Hepatocyte (in vitro differentiated cells): ENCODE measurements at regions not wholly inside any gene's neighbourhood (a gene's known extent, or its start where the extent isn't known, plus 50 kb on each side); places are given as distances from the start of the nearest gene placed in this dataset.

ENCODE experiments used
- DNase-seq: peaks from one replicate; pipeline ENCODE4 v3.0.0-alpha.2; 2016; ENCODE audit warnings: low spot score
- H2AFZ ChIP-seq: fragments of 200-600 bp; sonication (generic); 2 replicates; pipeline ENCODE4 v1.6.0; 2016; ENCODE audit warnings: antibody characterized with exemption, mild to moderate bottlenecking
- H3K27ac ChIP-seq: fragments of 200-600 bp; sonication (generic); 2 replicates; pipeline ENCODE4 v1.5.1; 2016; ENCODE audit warnings: mild to moderate bottlenecking
- H3K27me3 ChIP-seq: fragments of 200-600 bp; sonication (generic); 2 replicates; pipeline ENCODE4 v1.6.1; 2016
- H3K36me3 ChIP-seq: fragments of 200-600 bp; sonication (generic); replicated peaks from 2 replicates; pipeline ENCODE4 v1.5.1; 2016; ENCODE audit warnings: low read depth; ENCODE audit not compliant: insufficient read depth
- H3K4me1 ChIP-seq: fragments of 200-600 bp; sonication (generic); 2 replicates; pipeline ENCODE4 v1.5.1; 2016; ENCODE audit warnings: mild to moderate bottlenecking, moderate library complexity; ENCODE audit not compliant: insufficient read depth
- H3K4me2 ChIP-seq: fragments of 200-600 bp; sonication (generic); 2 replicates; pipeline ENCODE4 v1.6.0; 2016
- H3K4me3 ChIP-seq: fragments of 200-600 bp; sonication (generic); 2 replicates; pipeline ENCODE4 v1.5.1; 2016; ENCODE audit warnings: mild to moderate bottlenecking
- H3K79me2 ChIP-seq: fragments of 200-600 bp; sonication (generic); 2 replicates; pipeline ENCODE4 v1.6.0; 2017; ENCODE audit warnings: mild to moderate bottlenecking
- H3K9me2 ChIP-seq: fragments of 200-600 bp; sonication (generic); replicated peaks from 2 replicates; pipeline ENCODE4 v1.6.0; 2017; ENCODE audit warnings: mild to moderate bottlenecking; ENCODE audit not compliant: insufficient read depth
- H3K9me3 ChIP-seq: fragments of 200-600 bp; sonication (generic); 2 replicates; pipeline ENCODE4 v1.5.1; 2016; ENCODE audit warnings: low read depth, mild to moderate bottlenecking
- H4K20me1 ChIP-seq: fragments of 200-600 bp; sonication (generic); 2 replicates; pipeline ENCODE4 v1.6.0; 2016; ENCODE audit warnings: mild to moderate bottlenecking; ENCODE audit not compliant: insufficient read depth, poor library complexity, severe bottlenecking
- CTCF ChIP-seq: fragments of 200-600 bp; sonication (generic); IDR thresholded peaks from 2 replicates; pipeline ENCODE4 v1.5.1; 2016; ENCODE audit warnings: antibody characterized with exemption, mild to moderate bottlenecking; ENCODE audit not compliant: poor library complexity
- EZH2 ChIP-seq: fragments of 200-600 bp; sonication (generic); IDR thresholded peaks from 2 replicates; pipeline ENCODE4 v1.6.1; 2016; ENCODE audit warnings: antibody characterized with exemption, mild to moderate bottlenecking, borderline replicate concordance
- EZH2phosphoT487 ChIP-seq: fragments of 200-600 bp; sonication (generic); IDR thresholded peaks from one replicate; pipeline ENCODE4 v1.6.1; 2018; ENCODE audit warnings: antibody characterized with exemption, mild to moderate bottlenecking, low read depth, moderate library complexity; ENCODE audit not compliant: unreplicated experiment, severe bottlenecking
- WGBS: methylation state at CpG from one replicate; pipeline ENCODE4 v1.1.6; 2016; ENCODE audit warnings: low lambda C conversion rate; ENCODE audit errors: missing lambda C conversion rate; 5-methylcytosine and 5-hydroxymethylcytosine counted together

- H2AFZ ChIP-seq, result no peak overlapping the region
- no peaks in the 10 kb centered on the region for H3K4me1 ChIP-seq
- H3K79me2 ChIP-seq, result no peaks in the 10 kb centered on the region
- H3K27me3 ChIP-seq, result no peaks in the 10 kb centered on the region
- H4K20me1 ChIP-seq, result no peaks in the 10 kb centered on the region
- no peak overlapping the region for H3K4me2 ChIP-seq
- H3K9me3 ChIP-seq, result no peaks in the 10 kb centered on the region
- H3K36me3 ChIP-seq, result no peaks in the 10 kb centered on the region
- no peak for TF ChIP-seq CTCF
- no peak for TF ChIP-seq EZH2phosphoT487
- no peak for TF ChIP-seq EZH2
- WGBS, result 86% methylated on average over 2 of the region's 2 CpGs
- no peak overlapping the region for H3K4me3 ChIP-seq
- H3K27ac ChIP-seq, result no peak overlapping the region
- H3K9me2 ChIP-seq, result no peaks in the 10 kb centered on the region
- no peak for DNase-seq
Measured at GRCh38 chr1:87572891-87573290, 244.2 kb downstream of the LMO4 start.

GRCh38 chr1:87575528-87575927, 246.8 kb downstream of the LMO4 start:
- no peak for DNase-seq
- no peak overlapping the region for H3K27ac ChIP-seq
- no peak overlapping the region for H3K4me3 ChIP-seq
- 69% methylated on average over 3 of the region's 3 CpGs for WGBS
- H3K27me3 ChIP-seq, result no peaks in the 10 kb centered on the region
- no peaks in the 10 kb centered on the region for H3K4me1 ChIP-seq
- H2AFZ ChIP-seq, result no peak overlapping the region
- no peaks in the 10 kb centered on the region for H3K9me2 ChIP-seq
- H3K36me3 ChIP-seq, result no peaks in the 10 kb centered on the region
- H3K9me3 ChIP-seq, result no peaks in the 10 kb centered on the region
- TF ChIP-seq CTCF (no peak), EZH2 (no peak), EZH2phosphoT487 (no peak)
- no peak overlapping the region for H3K4me2 ChIP-seq
- no peaks in the 10 kb centered on the region for H3K79me2 ChIP-seq
- no peaks in the 10 kb centered on the region for H4K20me1 ChIP-seq

- H3K9me3 ChIP-seq, result no peaks in the 10 kb centered on the region
- no peaks in the 10 kb centered on the region for H3K79me2 ChIP-seq
- TF ChIP-seq EZH2phosphoT487 (no peak), CTCF (no peak), EZH2 (no peak)
- H3K4me3 ChIP-seq, result no peak overlapping the region
- no peak for DNase-seq
- no peak overlapping the region for H2AFZ ChIP-seq
- 29% methylated on average over 3 of the region's 3 CpGs for WGBS
- peaks cover 4% of the 10 kb centered on the region for H3K4me1 ChIP-seq
- no peaks in the 10 kb centered on the region for H3K9me2 ChIP-seq
- no peaks in the 10 kb centered on the region for H4K20me1 ChIP-seq
- H3K36me3 ChIP-seq, result no peaks in the 10 kb centered on the region
- no peak overlapping the region for H3K4me2 ChIP-seq
- no peak overlapping the region for H3K27ac ChIP-seq
- H3K27me3 ChIP-seq, result no peaks in the 10 kb centered on the region
Measured at GRCh38 chr1:87578464-87578863, 249.8 kb downstream of the LMO4 start.

- no peak overlapping the region for H3K4me2 ChIP-seq
- H3K9me2 ChIP-seq, result no peaks in the 10 kb centered on the region
- peak overlapping the region; percentile 36 for H3K27ac ChIP-seq
- H2AFZ ChIP-seq, result no peak overlapping the region
- DNase-seq, result no peak
- WGBS, result 85% methylated on average over 4 of the region's 4 CpGs
- no peak for TF ChIP-seq EZH2phosphoT487
- no peak for TF ChIP-seq CTCF
- no peaks in the 10 kb centered on the region for H3K79me2 ChIP-seq
- no peaks in the 10 kb centered on the region for H4K20me1 ChIP-seq
- peaks cover 14% of the 10 kb centered on the region for H3K4me1 ChIP-seq
- H3K36me3 ChIP-seq, result no peaks in the 10 kb centered on the region
- H3K9me3 ChIP-seq, result no peaks in the 10 kb centered on the region
- no peak overlapping the region for H3K4me3 ChIP-seq
- no peaks in the 10 kb centered on the region for H3K27me3 ChIP-seq
Measured at GRCh38 chr1:87583459-87583858, 254.8 kb downstream of the LMO4 start.
